Transverse colon (tissue), 4 donors: ENCODE measurements at regions not wholly inside any gene's neighbourhood (a gene's known extent, or its start where the extent isn't known, plus 50 kb on each side); places are given as distances from the start of the nearest gene placed in this dataset.

Experiments
- DNase-seq: peaks from one replicate; pipeline ENCODE4 v3.0.0-alpha.2; 2019
- H3K27ac ChIP-seq, 4 donors: fragments of 200-600 bp; sonication (generic); 2 replicates each; pipeline ENCODE4 v1.5.1; 2016 to 2018; ENCODE audit warnings: inconsistent platforms in 4 of 4
- H3K27me3 ChIP-seq: fragments of 200-600 bp; sonication (generic); 2 replicates; pipeline ENCODE4 v1.5.1; 2017; ENCODE audit warnings: inconsistent platforms
- H3K36me3 ChIP-seq, 4 donors: fragments of 200-600 bp; sonication (generic); 2 replicates each; pipeline ENCODE4 v1.5.1; 2017 to 2019; ENCODE audit warnings: inconsistent platforms in 4 of 4
- H3K4me1 ChIP-seq, 4 donors: fragments of 200-600 bp; sonication (generic); 2 replicates each; pipeline ENCODE4 v1.5.1; 2017 to 2020; ENCODE audit warnings: inconsistent platforms in 4 of 4
- H3K4me3 ChIP-seq, 4 donors: fragments of 200-600 bp; sonication (generic); 1 replicate in 1 of 4; 2 replicates in 3 of 4; pipeline versions ENCODE4 v1.5.1 to v1.6.1; 2017 to 2019; ENCODE audit warnings: inconsistent platforms in 4 of 4
- H3K9me3 ChIP-seq, 2 donors: fragments of 200-600 bp; sonication (generic); 2 replicates each; pipeline ENCODE4 v1.5.1; 2017 to 2019; ENCODE audit warnings: inconsistent platforms in 2 of 2
- CTCF ChIP-seq, 5 experiments: fragments of 200-600 bp in 3 of 5; fragments of 450-650 bp in 2 of 5; sonication (generic) in 3 of 5; IDR thresholded peaks; 1 replicate in 2 of 5; 2 replicates in 3 of 5; pipeline ENCODE4 v1.5.1; 2016 to 2017; ENCODE audit warnings: antibody characterized with exemption in 5 of 5, inconsistent platforms in 3 of 5, mild to moderate bottlenecking in 2 of 5, moderate library complexity in 1 of 5
- EP300 ChIP-seq: sonication (generic); formaldehyde crosslinking; IDR thresholded peaks from one replicate; pipeline ENCODE4 v1.6.1; 2017; ENCODE audit warnings: antibody characterized with exemption, low read depth
- POLR2A ChIP-seq: fragments of 450-650 bp; IDR thresholded peaks from one replicate; pipeline ENCODE4 v1.6.1; 2016; ENCODE audit warnings: antibody characterized with exemption, mild to moderate bottlenecking, moderate library complexity
- POLR2AphosphoS5 ChIP-seq, 3 donors: sonication (generic); formaldehyde crosslinking; IDR thresholded peaks; one replicate each; pipeline ENCODE4 v1.6.1; 2016; ENCODE audit warnings: antibody characterized with exemption in 3 of 3
- WGBS, 2 donors: methylation state at CpG; one replicate each; pipeline ENCODE4 v1.1.5; 2018; ENCODE audit warnings: low coverage in 1 of 2; 5-methylcytosine and 5-hydroxymethylcytosine counted together
- in situ Hi-C, 4 donors: fragments of 200-750 bp; cut with MboI; loops; one replicate each; pipeline versions ENCODE4 v1.15.0 to v1.15.1; 2017; ENCODE audit warnings: low sequenced_read_pairs in 3 of 4, low pct_ligation_motif_present in 1 of 4, low pct_unique_long_range_greater_than_20kb in 1 of 4
- intact Hi-C: fragments of 100-400 bp; cut with DNase I; formaldehyde crosslinking; loops from one replicate; pipeline ENCODE4 v1.15.1; 2023; ENCODE audit warnings: low total_unique reads

GRCh38 chr6:139592011-139592410 is 217.6 kb upstream of the CITED2 start:
- no peak for DNase-seq
- in situ Hi-C loops (loop anchor here in 3 of 4 donors (5.0 to 25.0 kb wide), 3 partner anchors 205 to 217 kb away; partner anchors contain the start of gene CITED2 (in 1 of the 3)), intact Hi-C loops (loop anchor here (2.0 kb wide), 1 partner anchor 217 kb away; the partner anchor contains the start of gene CITED2)
- no peaks in the 10 kb centered on the region for H3K27me3 ChIP-seq
- no peak overlapping the region for H3K4me3 ChIP-seq
- TF ChIP-seq POLR2AphosphoS5 (IDR thresholded peaks at IDR 0.05) (no peak), EP300 (no peak), POLR2A (no peak), CTCF (IDR thresholded peaks at IDR 0.05) (no peak)
- peak overlapping the region; percentile 81 to 84 (median 83) for H3K27ac ChIP-seq
- H3K9me3 ChIP-seq, result no peaks in the 10 kb centered on the region
- H3K36me3 ChIP-seq, result no peaks in the 10 kb centered on the region
- 60 to 79% methylated on average over 1 of the region's 1 CpG for WGBS, 2 donors
- H3K4me1 ChIP-seq, result peaks cover 39 to 92% (median 73%) of the 10 kb centered on the region in 4 donors

DNA sequence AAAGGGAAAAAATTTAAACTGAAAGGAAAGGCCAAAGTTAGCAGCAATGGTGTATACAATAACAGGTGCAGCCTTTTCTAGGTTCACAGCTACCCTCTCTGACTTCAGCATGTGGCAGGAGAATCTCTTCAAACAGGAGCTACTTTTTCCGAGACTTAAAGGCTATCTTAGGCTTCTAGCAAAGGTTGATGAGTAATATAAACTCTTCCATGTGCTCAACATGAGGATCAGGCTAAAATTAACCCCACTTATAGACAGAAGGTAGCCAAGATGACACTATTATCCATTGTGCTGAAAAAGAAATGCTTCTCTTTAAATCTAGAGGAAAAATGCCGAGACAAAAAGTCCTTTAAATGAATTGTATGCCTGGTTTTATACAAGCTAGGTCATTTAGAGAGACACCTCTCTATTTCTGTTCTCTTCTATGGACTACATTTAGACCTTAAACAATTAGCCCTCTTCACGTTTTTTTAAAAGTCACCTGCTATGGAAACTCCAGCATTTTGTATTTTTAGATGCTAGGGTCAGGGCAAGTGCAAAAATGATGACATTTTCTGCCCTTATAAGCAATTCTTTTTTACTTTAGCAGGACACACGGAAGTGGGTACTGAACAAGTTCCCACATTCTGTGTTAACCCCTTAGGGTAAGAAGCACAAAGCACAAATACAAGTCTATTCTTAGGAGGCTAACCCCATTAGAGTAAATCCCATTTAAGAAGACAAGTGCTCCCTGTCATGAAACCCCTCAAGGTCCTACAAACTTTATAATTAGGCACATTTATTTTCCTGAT is 216.8 kb upstream of the CITED2 start:
- WGBS, 2 donors, result 18 to 48% methylated on average over 4 of the region's 4 CpGs

GRCh38 chr6:139590206-139590605 is 215.8 kb upstream of the CITED2 start:
- WGBS, 2 donors, result 47 to 57% methylated on average over 1 of the region's 1 CpG
- no peaks in the 10 kb centered on the region for H3K27me3 ChIP-seq

More for the DNA sequence above, 216.8 kb upstream of the CITED2 start:
- no peak for DNase-seq
- Histone ChIP-seq H3K36me3 (no peaks in the 10 kb centered on the region), H3K4me1 (peaks cover 39 to 92% (median 66%) of the 10 kb centered on the region in 4 donors), H3K9me3 (no peaks in the 10 kb centered on the region), H3K27me3 (no peaks in the 10 kb centered on the region), H3K4me3 (no peak overlapping the region), H3K27ac (peak overlapping the region; percentile 81 to 84 (median 83))
- intact Hi-C loops, result no loop called here
- in situ Hi-C loops, result loop anchor here in 3 of 4 donors (5.0 to 25.0 kb wide), 3 partner anchors 204 to 216 kb away; partner anchors contain the start of gene CITED2 (in 1 of the 3)
- no peak for TF ChIP-seq CTCF (IDR thresholded peaks at IDR 0.05)
- TF ChIP-seq POLR2AphosphoS5 (IDR thresholded peaks at IDR 0.05), result no peak
- no peak for TF ChIP-seq POLR2A
- TF ChIP-seq EP300, result no peak

More at GRCh38 chr6:139590206-139590605, 215.8 kb upstream of the CITED2 start:
- peaks cover 34 to 86% (median 59%) of the 10 kb centered on the region in 4 donors for H3K4me1 ChIP-seq
- intact Hi-C loops (no loop called here), in situ Hi-C loops (loop anchor here in 3 of 4 donors (5.0 to 25.0 kb wide), 3 partner anchors 203 to 215 kb away; partner anchors contain the start of gene CITED2 (in 1 of the 3))
- TF ChIP-seq POLR2A (no peak), CTCF (IDR thresholded peaks at IDR 0.05) (no peak), POLR2AphosphoS5 (IDR thresholded peaks at IDR 0.05) (no peak), EP300 (no peak)
- no peaks in the 10 kb centered on the region for H3K9me3 ChIP-seq
- DNase-seq, result peak; percentile 21
- H3K27ac ChIP-seq, result peak overlapping the region; percentile 81 to 84 (median 83)
- H3K4me3 ChIP-seq, result no peak overlapping the region
- H3K36me3 ChIP-seq, result no peaks in the 10 kb centered on the region
